ENCODE measurements at regions not wholly inside any gene's neighbourhood (a gene's known extent, or its start where the extent isn't known, plus 50 kb on each side); places are given as distances from the start of the nearest gene placed in this dataset.

DNA sequence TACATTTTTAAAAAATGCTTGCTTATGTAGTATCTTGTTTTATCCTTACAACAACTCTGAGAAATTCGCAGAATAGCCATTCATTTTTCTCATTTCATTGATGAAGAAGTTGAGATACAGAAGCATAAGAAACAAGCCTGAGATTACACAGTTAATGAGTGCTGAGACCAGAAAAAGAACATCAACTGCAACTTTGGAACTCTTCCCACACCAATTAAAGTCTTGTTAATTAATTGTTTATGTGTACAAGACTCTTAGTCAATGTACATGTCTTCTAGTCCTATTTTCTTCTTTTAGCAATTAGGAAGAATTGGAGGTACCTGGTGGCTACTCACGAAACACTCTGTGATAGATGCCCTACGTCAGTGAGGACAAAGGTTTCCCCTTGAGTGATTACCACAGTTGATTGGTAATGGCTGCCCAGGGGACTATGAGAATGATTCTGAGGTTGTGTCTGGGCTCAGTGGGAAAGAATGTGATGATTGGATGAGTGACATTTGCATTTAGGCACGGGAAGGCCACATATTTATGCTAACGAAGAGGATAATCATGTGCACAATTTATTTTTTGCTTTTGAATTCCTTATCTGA, 187.4 kb upstream of the KCNK2 start:
- in situ Hi-C loops (cut with MboI; ENCODE audit: low pct_unique_long_range_greater_than_20kb, low sequenced_read_pairs, unreplicated experiment): no loop called here
- no peak for DNase-seq (ENCODE audit: low spot score)
- TF ChIP-seq, protein P1, sequence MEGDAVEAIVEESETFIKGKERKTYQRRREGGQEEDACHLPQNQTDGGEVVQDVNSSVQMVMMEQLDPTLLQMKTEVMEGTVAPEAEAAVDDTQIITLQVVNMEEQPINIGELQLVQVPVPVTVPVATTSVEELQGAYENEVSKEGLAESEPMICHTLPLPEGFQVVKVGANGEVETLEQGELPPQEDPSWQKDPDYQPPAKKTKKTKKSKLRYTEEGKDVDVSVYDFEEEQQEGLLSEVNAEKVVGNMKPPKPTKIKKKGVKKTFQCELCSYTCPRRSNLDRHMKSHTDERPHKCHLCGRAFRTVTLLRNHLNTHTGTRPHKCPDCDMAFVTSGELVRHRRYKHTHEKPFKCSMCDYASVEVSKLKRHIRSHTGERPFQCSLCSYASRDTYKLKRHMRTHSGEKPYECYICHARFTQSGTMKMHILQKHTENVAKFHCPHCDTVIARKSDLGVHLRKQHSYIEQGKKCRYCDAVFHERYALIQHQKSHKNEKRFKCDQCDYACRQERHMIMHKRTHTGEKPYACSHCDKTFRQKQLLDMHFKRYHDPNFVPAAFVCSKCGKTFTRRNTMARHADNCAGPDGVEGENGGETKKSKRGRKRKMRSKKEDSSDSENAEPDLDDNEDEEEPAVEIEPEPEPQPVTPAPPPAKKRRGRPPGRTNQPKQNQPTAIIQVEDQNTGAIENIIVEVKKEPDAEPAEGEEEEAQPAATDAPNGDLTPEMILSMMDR (IDR thresholded peaks at IDR 0.05; ENCODE audit: extremely low read depth, insufficient read depth, missing control alignments): no peak

- no peak for DNase-seq (ENCODE audit: low spot score)
- in situ Hi-C loops (cut with MboI; ENCODE audit: low pct_unique_long_range_greater_than_20kb, low sequenced_read_pairs, unreplicated experiment): no loop called here
- TF ChIP-seq, protein P1 (IDR thresholded peaks at IDR 0.05; ENCODE audit: extremely low read depth, insufficient read depth, missing control alignments): no peak
These were observed 185.6 kb upstream of the KCNK2 start for GRCh38 chr1:214896921-214897320.

DNA sequence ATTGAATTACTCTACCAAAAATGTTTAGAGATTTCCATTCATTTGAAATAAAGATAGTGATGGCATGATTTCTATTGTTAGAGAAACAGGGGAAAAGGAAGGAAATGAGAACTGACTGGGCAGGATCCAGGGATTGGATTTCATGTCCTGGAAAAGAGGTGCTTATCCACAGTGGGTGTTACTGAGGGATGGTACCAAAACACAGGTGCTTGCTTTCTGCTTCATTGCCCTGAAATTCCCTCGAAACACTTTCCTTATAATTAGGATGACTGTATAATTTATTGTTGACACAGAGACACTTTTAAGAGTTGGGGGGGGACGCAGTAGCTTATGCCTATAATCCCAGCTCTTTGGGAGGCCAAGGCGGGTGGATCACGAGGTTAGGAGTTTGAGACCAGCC, 185.0 kb upstream of the KCNK2 start:
- TF ChIP-seq, protein P1 (IDR thresholded peaks at IDR 0.05; ENCODE audit: extremely low read depth, insufficient read depth, missing control alignments): no peak
- in situ Hi-C loops (cut with MboI; ENCODE audit: low pct_unique_long_range_greater_than_20kb, low sequenced_read_pairs, unreplicated experiment): no loop called here
- DNase-seq (ENCODE audit: low spot score): no peak

- in situ Hi-C loops (cut with MboI; ENCODE audit: low pct_unique_long_range_greater_than_20kb, low sequenced_read_pairs, unreplicated experiment): no loop called here
- TF ChIP-seq, protein P1 (IDR thresholded peaks at IDR 0.05; ENCODE audit: extremely low read depth, insufficient read depth, missing control alignments): no peak
- no peak for DNase-seq (ENCODE audit: low spot score)
These were observed 184.4 kb upstream of the KCNK2 start for GRCh38 chr1:214898161-214898560.

DNA sequence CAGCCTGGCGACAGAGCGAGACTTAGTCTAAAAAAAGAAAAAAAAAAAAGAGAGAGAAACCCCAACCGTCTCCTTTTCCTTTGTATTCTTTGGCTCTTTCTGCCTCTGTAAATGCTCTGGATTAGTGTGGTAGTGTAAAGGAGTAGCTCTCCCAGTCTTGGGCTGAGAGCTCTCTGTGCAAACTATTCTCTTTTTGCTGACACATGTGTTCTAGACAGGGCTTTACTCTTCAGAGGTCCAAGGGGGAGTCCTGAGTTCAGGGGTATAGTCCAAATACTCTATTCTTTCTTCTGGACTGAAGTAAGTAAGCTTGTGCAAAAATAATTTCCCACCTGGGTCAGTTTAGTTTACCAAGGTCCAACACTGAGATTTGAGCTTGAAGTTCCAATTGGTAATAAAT, 183.8 kb upstream of the KCNK2 start:
- in situ Hi-C loops (cut with MboI; ENCODE audit: low pct_unique_long_range_greater_than_20kb, low sequenced_read_pairs, unreplicated experiment): no loop called here
- DNase-seq (ENCODE audit: low spot score): no peak
- TF ChIP-seq, protein P1 (IDR thresholded peaks at IDR 0.05; ENCODE audit: extremely low read depth, insufficient read depth, missing control alignments): no peak

DNA sequence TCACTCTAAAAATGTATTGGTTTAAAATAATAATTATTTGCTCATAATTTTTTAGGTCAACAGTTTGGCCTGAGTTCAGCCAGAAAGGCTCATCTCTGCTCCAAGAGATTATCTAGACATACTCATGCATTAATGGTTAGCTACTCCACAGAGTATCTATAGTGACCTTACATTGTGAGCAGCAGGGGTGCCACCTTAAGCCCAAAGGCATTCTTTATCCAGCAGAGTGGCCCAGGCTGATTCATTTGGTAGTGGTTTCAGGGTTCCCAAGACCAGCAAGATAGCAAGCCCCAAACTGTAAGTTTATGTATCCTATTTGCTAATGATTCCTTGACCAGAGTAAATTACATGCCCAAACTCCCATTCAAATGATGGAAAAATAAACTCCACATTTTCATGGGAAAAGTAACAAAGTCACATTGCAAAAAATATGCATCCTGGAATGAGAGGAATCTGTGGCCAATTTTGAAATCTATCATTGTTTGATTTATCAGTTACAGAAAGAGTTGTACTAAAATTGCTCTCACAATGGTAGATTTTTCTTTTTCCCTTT, 182.6 kb upstream of the KCNK2 start:
- DNase-seq (ENCODE audit: low spot score): no peak
- in situ Hi-C loops (cut with MboI; ENCODE audit: low pct_unique_long_range_greater_than_20kb, low sequenced_read_pairs, unreplicated experiment): no loop called here
- TF ChIP-seq, protein P1 (IDR thresholded peaks at IDR 0.05; ENCODE audit: extremely low read depth, insufficient read depth, missing control alignments): no peak
